HuH-7 (cell line): ENCODE measurements at regions not wholly inside any gene's neighbourhood (a gene's known extent, or its start where the extent isn't known, plus 50 kb on each side); places are given as distances from the start of the nearest gene placed in this dataset.

Experiments
- DNase-seq: peaks from one replicate; pipeline ENCODE4 v3.0.0; 2011; ENCODE audit warnings: low spot score

- DNase-seq: no peak
These were observed 54.7 kb downstream of the MYEOV start for GRCh38 chr11:69348414-69349235.

DNA sequence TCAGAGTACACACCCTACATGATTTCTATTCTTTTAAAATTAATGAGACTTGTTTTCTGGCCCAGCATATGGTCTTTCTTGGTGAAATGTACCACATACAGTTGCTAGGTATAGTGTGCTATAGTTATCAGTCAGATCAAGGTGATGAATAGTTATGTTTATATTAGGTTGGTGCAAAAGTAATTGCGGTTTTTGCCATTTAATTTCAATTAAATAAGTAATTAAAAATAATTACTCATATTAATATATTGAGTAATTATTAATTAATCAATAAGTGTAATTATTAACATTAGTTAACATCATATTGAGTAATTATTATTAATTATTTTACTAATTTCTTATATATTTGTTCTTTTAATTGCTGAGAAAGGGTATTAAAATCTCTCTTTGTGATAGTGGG lies 56.1 kb downstream of the MYEOV start:
- no peak for DNase-seq

GRCh38 chr11:69350596-69350995 lies 56.6 kb downstream of the MYEOV start:
- no peak for DNase-seq

- DNase-seq: no peak
These were observed 57.5 kb downstream of the MYEOV start for GRCh38 chr11:69351460-69351859.

DNA sequence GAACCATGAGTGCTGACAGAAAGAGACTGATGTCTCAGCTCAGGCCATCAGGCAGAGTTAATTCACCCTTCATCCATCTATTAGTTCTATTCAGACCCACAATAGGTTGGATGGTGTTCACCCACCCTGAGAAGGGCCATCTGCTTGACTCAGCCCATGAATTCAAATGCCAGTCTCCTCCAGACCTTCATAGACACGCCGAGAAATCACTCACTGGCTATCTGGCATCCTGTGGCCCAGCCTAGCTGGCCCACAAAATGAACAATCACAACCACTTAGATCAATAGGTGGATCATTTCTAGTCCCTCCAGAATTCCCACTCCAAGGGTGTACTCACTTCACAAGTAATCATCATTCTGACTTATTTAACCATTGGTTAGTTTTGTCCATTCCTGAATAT lies 58.2 kb downstream of the MYEOV start:
- DNase-seq: no peak

GRCh38 chr11:69352715-69353319 lies 58.9 kb downstream of the MYEOV start:
- DNase-seq: no peak

DNA sequence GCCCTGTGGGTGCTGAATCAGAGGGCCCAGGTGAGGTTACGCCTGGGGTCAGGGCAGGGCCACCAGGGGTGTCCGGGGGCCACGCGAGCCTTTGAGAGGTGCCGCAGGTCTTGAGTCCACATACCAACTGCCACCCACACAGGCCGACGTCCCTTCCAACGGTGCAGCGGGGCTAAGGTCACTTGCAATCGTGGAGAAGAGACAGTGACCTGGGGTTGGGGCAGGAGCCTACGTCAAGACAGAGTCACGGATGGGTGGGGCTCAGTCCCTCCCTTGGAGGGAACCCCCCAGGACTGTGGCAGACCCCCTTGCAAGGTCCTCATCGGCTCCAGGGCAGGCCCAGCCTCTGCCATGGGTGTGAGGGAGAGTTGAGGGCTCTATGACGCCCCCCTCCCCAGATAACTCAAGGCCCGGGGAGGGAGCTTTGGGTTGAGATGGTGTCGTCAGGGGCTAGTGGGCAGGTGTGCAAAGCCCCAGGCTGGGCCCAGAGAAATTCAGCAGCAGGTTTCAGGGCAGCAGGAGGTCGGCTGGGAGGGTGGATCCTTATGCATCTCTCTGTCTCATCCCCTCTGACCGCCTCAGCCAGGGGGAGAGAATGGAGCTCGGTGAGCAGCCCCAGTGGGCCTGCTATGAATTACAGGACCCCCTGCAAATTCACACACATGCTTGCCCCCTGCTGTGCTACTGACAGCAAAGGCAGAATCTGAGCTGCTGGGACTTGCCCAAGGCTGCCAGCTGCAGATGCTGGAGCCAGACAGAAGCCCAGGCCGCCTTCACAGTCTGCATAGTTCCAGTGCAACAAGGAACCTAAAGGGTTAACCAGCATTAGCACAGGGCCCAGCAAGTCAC lies 60.0 kb downstream of the MYEOV start:
- no peak for DNase-seq

GRCh38 chr11:69354545-69354897 lies 60.6 kb downstream of the MYEOV start:
- DNase-seq: no peak

GRCh38 chr11:69355346-69355940 lies 61.5 kb downstream of the MYEOV start:
- no peak for DNase-seq

DNA sequence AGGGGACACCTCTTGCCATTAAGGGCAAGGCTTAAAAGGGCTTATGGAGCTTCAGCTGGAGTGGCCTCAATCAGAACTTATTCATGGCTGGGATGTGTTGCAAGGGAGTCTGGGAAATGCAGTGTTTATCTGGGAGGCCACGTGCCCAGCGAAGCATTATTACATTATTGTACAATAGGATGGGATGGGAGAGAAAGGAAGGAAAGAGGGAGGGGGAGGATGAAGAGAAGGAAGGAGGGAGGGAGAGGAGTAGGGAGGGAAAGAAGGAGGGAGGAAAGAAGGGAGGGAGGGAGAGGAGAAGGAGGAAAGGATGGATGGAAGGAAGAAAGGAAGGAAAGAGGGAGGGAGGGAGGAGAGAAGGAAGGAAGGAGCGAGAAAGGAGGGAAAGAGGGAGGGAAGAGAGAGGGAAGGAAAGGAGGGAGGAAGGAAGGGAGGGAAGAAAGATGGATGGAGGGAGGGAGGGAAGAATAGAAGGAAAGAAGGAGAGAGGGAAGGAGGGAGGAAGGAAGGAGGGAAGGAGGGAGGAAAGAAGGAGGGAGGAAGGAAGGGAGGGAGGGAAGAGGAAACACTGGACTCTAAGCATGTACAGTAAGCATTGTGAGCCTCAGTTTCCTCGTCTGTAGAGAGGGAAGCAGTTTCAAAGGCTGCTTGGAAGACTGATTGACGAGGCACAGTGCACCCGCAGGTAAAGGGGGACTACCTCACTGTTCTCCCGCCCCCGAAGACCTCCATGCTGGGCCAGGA lies 62.2 kb downstream of the MYEOV start:
- no peak for DNase-seq

DNA sequence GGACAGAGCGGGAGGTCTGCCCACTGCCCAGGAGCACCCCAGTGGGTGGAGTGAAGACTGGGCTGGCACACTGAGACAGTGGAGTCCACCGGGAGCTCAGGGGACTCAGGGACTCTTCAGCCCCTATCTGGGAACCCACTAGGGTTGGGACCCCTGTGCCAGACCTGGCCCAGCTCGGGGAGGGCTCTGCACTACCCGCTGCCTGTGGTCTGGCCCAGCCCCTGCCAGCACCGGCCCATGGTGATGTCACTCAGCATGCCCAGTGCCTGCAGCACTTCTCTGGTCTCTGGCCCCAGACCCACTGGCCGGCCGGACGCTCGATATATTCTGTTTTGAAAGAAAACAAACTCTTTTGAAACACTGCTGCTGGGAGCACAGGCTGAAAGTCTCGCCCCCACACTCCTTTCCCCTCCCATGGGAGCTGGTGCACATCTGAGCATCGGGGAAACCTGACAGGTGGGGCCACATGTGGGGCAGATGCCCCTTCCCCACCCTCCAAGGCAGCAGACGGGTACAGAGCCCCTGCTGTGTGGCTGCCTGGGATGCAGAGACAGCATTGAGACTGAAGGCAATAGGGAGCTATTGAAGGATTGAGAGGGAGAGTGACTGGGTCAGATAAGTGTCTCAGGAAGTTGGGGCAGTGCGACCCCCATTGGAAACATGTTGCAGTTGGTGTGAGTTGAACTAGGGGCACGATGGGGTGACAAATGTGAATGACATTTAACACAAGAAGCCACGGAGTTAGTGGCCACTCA lies 62.9 kb downstream of the MYEOV start:
- no peak for DNase-seq

GRCh38 chr11:69357458-69358397 lies 63.8 kb downstream of the MYEOV start:
- no peak for DNase-seq

- no peak for DNase-seq
These were observed 64.6 kb downstream of the MYEOV start for GRCh38 chr11:69358398-69359020.

GRCh38 chr11:69359735-69360480 lies 66.0 kb downstream of the MYEOV start:
- DNase-seq: no peak

GRCh38 chr11:69360606-69361005 lies 66.7 kb downstream of the MYEOV start:
- DNase-seq: no peak

DNA sequence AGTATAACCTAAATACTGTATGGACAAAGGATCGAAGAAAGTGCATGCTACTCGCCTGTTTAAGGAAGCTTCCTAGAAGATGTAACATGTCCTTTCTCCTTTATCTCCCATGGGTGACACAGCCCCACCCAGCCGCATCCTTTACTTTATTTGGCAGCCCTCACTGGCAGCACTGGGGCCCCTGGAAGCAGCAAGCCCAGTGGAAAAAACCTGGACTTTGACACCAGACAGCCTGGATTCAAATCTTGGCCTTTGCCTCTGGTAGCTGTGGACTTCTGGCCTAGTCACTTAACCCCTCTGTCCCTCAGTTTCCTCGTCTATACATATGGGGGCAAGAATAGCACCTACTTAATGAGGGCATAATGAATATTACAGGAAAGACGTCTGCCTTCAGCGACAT lies 67.1 kb downstream of the MYEOV start:
- peak; percentile 60 for DNase-seq

DNA sequence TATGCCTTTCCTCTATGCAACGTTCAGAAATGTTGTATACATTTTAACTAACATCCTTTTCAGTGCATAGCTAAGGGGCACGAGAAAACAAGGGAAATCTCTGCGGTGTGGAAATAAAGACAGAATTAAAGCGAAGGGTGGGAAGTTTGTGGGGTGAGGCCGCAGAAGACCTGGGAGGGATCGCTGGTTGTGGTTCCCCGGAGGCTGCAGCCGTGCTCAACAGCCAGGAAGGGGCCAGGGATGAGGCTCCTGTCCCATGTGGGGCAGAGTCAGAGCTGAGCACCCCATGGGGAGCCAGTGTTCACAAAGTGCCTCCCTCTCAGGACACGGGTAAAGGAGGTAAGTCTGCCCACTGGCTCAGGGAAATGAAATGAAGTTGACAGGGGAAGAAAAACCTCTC lies 67.5 kb downstream of the MYEOV start:
- DNase-seq: no peak

DNA sequence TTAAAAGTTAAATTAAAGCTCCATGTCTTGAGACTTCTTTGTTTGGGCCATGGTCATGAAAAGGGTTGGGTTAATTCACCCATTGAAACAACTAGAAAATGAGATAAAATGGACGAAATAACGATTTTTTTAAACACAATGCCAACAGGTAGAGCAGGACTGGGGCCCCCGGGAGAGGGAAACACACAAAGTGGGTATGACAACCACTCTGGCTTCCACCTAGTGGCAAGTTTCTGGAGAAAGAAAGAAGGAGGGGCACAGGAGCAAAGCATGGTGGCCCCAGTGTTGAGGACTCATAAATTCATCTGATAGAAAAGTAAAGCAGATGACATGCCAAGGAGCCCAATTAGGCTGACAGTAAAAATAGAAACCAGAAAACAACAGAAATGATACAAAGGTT lies 68.4 kb downstream of the MYEOV start:
- DNase-seq: no peak

DNA sequence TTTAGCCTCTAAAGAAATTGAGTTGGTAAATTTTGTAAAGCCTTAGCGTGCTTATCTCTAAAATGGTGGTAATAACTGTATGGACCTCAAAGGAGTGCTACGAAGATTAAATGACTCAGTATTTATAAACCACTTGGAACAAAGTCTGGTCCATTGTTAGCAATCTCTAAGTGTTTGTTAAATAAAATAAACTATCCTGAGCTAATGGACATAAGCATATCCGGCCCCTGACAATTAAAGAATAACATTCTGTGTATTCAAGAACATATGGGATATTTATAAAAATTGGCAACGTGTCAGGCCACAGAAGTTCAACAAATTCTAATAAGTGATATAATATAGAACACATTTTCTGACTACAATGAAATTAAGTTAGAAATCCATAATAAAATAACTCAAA lies 71.0 kb downstream of the MYEOV start:
- DNase-seq: no peak
